Activated CD8-positive, alpha-beta T cell treated with anti-CD3 and anti-CD28 coated beads for 36 hours (primary cell): ENCODE measurements at regions not wholly inside any gene's neighbourhood (a gene's known extent, or its start where the extent isn't known, plus 50 kb on each side); places are given as distances from the start of the nearest gene placed in this dataset.
"Not testable (repeated sequence)": the region's sequence is repeated elsewhere in the genome, so short reads cannot be mapped to it uniquely, and the experiment has no call there.

Experiments used
- ATAC-seq: fragments of 200-7000 bp; cut with Tn5 transposase; one replicate; pipeline ENCODE4 v1.10.0; 2021; ENCODE audit warnings: mild to moderate bottlenecking, moderate library complexity
- CTCF ChIA-PET: fragments of 350-600 bp; sonication (Branson Sonifier 250); formaldehyde crosslinking; loops from one replicate; lab custom pipeline; 2021; ENCODE audit warnings: antibody characterized with exemption; lab: Charles Lee
- POLR2A ChIA-PET: fragments of 350-600 bp; sonication (Branson Sonifier 250); formaldehyde crosslinking; loops from one replicate; lab custom pipeline; 2021; ENCODE audit warnings: antibody characterized with exemption; lab: Charles Lee
- DNase-seq: peaks from one replicate; pipeline ENCODE4 v3.0.0-alpha.2; 2020
- H3K27ac Mint-ChIP-seq: one replicate; pipeline ENCODE4 v1.8.0; 2021; ENCODE audit warnings: mild to moderate bottlenecking, mixed read lengths
- H3K27me3 Mint-ChIP-seq: one replicate; pipeline ENCODE4 v1.8.0; 2021; ENCODE audit warnings: mixed read lengths
- H3K36me3 Mint-ChIP-seq: one replicate; pipeline ENCODE4 v1.8.0; 2021; ENCODE audit warnings: low read depth, mixed read lengths
- H3K4me1 Mint-ChIP-seq: one replicate; pipeline ENCODE4 v1.8.0; 2021; ENCODE audit warnings: low read depth, mixed read lengths
- H3K4me3 Mint-ChIP-seq: one replicate; pipeline ENCODE4 v1.8.0; 2021; ENCODE audit warnings: mild to moderate bottlenecking, moderate library complexity, mixed read lengths
- H3K9me3 Mint-ChIP-seq: one replicate; pipeline ENCODE4 v1.8.0; 2021; ENCODE audit warnings: mixed read lengths
- CTCF ChIP-seq: fragments of 200-600 bp; IDR thresholded peaks from one replicate; pipeline ENCODE4 v1.8.0; 2022; ENCODE audit warnings: antibody characterized with exemption, mild to moderate bottlenecking
- intact Hi-C: fragments of 100-400 bp; cut with micrococcal nuclease; formaldehyde crosslinking; loops from one replicate; pipeline ENCODE4 v1.10.0; 2022

- TF ChIP-seq CTCF, result no peak
- Mint-ChIP-seq H3K4me1 (no peaks in the 10 kb centered on the region), H3K9me3 (no peaks in the 10 kb centered on the region), H3K4me3 (no peak overlapping the region), H3K27ac (no peak overlapping the region), H3K27me3 (no peaks in the 10 kb centered on the region), H3K36me3 (no peaks in the 10 kb centered on the region)
- POLR2A ChIA-PET, result no interaction called here
- DNase-seq, result no peak
- ATAC-seq, result no peak
- intact Hi-C loops, result no loop called here
- CTCF ChIA-PET, result no interaction called here
Measured at GRCh38 chr4:84126061-84126787, 372.9 kb downstream of the NKX6-1 start.

GRCh38 chr4:84110040-84110439 is 389.1 kb downstream of the NKX6-1 start:
- CTCF ChIA-PET, result no interaction called here
- Mint-ChIP-seq H3K4me3 (no peak overlapping the region), H3K9me3 (peaks cover 10% of the 10 kb centered on the region), H3K27me3 (no peaks in the 10 kb centered on the region), H3K4me1 (no peaks in the 10 kb centered on the region), H3K27ac (no peak overlapping the region), H3K36me3 (no peaks in the 10 kb centered on the region)
- TF ChIP-seq CTCF, result no peak
- POLR2A ChIA-PET, result no interaction called here
- intact Hi-C loops, result no loop called here
- no peak for DNase-seq
- no peak for ATAC-seq

GRCh38 chr4:84101653-84102625 is 397.2 kb downstream of the NKX6-1 start:
- H3K27ac Mint-ChIP-seq, H3K4me1 Mint-ChIP-seq, H3K9me3 Mint-ChIP-seq, H3K4me3 Mint-ChIP-seq, ATAC-seq, H3K36me3 Mint-ChIP-seq, H3K27me3 Mint-ChIP-seq, CTCF ChIA-PET, DNase-seq, POLR2A ChIA-PET, intact Hi-C loops: not testable (repeated sequence)

GRCh38 chr4:84100071-84100470 is 399.0 kb downstream of the NKX6-1 start:
- ATAC-seq (no peak), DNase-seq (no peak)
- Mint-ChIP-seq H3K4me1 (no peaks in the 10 kb centered on the region), H3K27ac (no peak overlapping the region), H3K36me3 (no peaks in the 10 kb centered on the region), H3K27me3 (no peaks in the 10 kb centered on the region), H3K4me3 (no peak overlapping the region), H3K9me3 (no peaks in the 10 kb centered on the region)
- intact Hi-C loops, result no loop called here
- ChIA-PET POLR2A (no interaction called here), CTCF (no interaction called here)
- no peak for TF ChIP-seq CTCF

GRCh38 chr4:84099599-84099998 is 399.5 kb downstream of the NKX6-1 start:
- DNase-seq (no peak), ATAC-seq (no peak)
- intact Hi-C loops, result no loop called here
- ChIA-PET POLR2A (no interaction called here), CTCF (no interaction called here)
- no peak overlapping the region for H3K4me3 Mint-ChIP-seq
- H3K27ac Mint-ChIP-seq, result no peak overlapping the region
- no peak for TF ChIP-seq CTCF
- no peaks in the 10 kb centered on the region for H3K36me3 Mint-ChIP-seq
- H3K27me3 Mint-ChIP-seq, result no peaks in the 10 kb centered on the region
- no peaks in the 10 kb centered on the region for H3K4me1 Mint-ChIP-seq
- H3K9me3 Mint-ChIP-seq, result no peaks in the 10 kb centered on the region
